Caco-2 (cell line): ENCODE measurements at regions not wholly inside any gene's neighbourhood (a gene's known extent, or its start where the extent isn't known, plus 50 kb on each side); places are given as distances from the start of the nearest gene placed in this dataset.

Experiments used
- BruUV-seq: library from RNA; stranded (reverse); fragments of 400-500 nt; replicated peaks from 2 replicates; lab custom pipeline; 2021; lab: Mats Ljungman, UMichigan
- CTCF ChIA-PET: fragments of 300-600 bp; sonication (Branson Sonifier 250); formaldehyde crosslinking; loops from one replicate; lab custom pipeline; 2022; ENCODE audit warnings: antibody characterized with exemption; lab: Charles Lee
- POLR2A ChIA-PET: fragments of 300-600 bp; sonication (Branson Sonifier 250); formaldehyde crosslinking; loops from one replicate; lab custom pipeline; 2022; ENCODE audit warnings: antibody characterized with exemption; lab: Charles Lee
- DNase-seq, 2 experiments: peaks; one replicate each; pipeline versions ENCODE4 v3.0.0 to v3.0.0-alpha.2; 2020 to 2022
- H3K27me3 ChIP-seq: replicated peaks from 2 replicates; pipeline ENCODE4 v1.6.0; 2011; ENCODE audit warnings: low read length; ENCODE audit not compliant: control insufficient read depth, insufficient read depth
- H3K36me3 ChIP-seq: 2 replicates; pipeline ENCODE4 v1.5.1; 2011; ENCODE audit warnings: low read length; ENCODE audit not compliant: control insufficient read depth, insufficient read depth
- H3K4me1 ChIP-seq: fragments of 250-450 bp; sonication (Bioruptor Pico); 2 replicates; pipeline ENCODE4 v1.5.1; 2020; ENCODE audit warnings: mild to moderate bottlenecking
- H3K4me3 ChIP-seq: 2 replicates; pipeline ENCODE4 v1.5.1; 2011; ENCODE audit warnings: low read depth, mild to moderate bottlenecking, control low read depth, low read length
- H3K9me3 ChIP-seq: fragments of 250-450 bp; sonication (Bioruptor Pico); 2 replicates; pipeline ENCODE4 v1.5.1; 2020; ENCODE audit warnings: mild to moderate bottlenecking, moderate library complexity
- H3K27ac Mint-ChIP-seq: one replicate; pipeline ENCODE4 v1.8.0; 2022; ENCODE audit warnings: mixed read lengths; ENCODE audit not compliant: unreplicated experiment
- H3K27me3 Mint-ChIP-seq: one replicate; pipeline ENCODE4 v1.8.0; 2022; ENCODE audit warnings: mixed read lengths; ENCODE audit not compliant: insufficient read depth, unreplicated experiment
- H3K36me3 Mint-ChIP-seq: one replicate; pipeline ENCODE4 v1.8.0; 2022; ENCODE audit warnings: mild to moderate bottlenecking, mixed read lengths; ENCODE audit not compliant: insufficient read depth, unreplicated experiment
- H3K4me1 Mint-ChIP-seq: one replicate; pipeline ENCODE4 v1.8.0; 2022; ENCODE audit warnings: low read depth, mixed read lengths; ENCODE audit not compliant: unreplicated experiment
- H3K4me3 Mint-ChIP-seq: one replicate; pipeline ENCODE4 v1.8.0; 2022; ENCODE audit warnings: mild to moderate bottlenecking, moderate library complexity, mixed read lengths; ENCODE audit not compliant: unreplicated experiment
- H3K9me3 Mint-ChIP-seq: one replicate; pipeline ENCODE4 v1.8.0; 2022; ENCODE audit warnings: mixed read lengths; ENCODE audit not compliant: unreplicated experiment
- CTCF ChIP-seq, 2 experiments: fragments of 200-600 bp in 1 of 2; IDR thresholded peaks; 1 replicate in 1 of 2; 2 replicates in 1 of 2; pipeline versions ENCODE4 v1.5.1 to v1.8.0; 2011 to 2022; ENCODE audit warnings: antibody characterized with exemption in 1 of 2, control low read depth in 1 of 2, inconsistent platforms in 1 of 2, low read depth in 1 of 2, low read length in 1 of 2, mild to moderate bottlenecking in 1 of 2, moderate library complexity in 1 of 2; ENCODE audit not compliant: insufficient read depth in 1 of 2, severe bottlenecking in 1 of 2, unreplicated experiment in 1 of 2
- intact Hi-C: fragments of 100-400 bp; cut with micrococcal nuclease; formaldehyde crosslinking; loops from one replicate; pipeline ENCODE4 v1.10.0; 2022; ENCODE audit not compliant: unreplicated experiment

- CTCF ChIA-PET: no interaction called here
- BruUV-seq: no TSS peak
These were observed 90.4 kb upstream of the PCDH10 start for GRCh38 chr4:133058701-133059100.

GRCh38 chr4:133059117-133059516 is 90.0 kb upstream of the PCDH10 start:
- Mint-ChIP-seq H3K27me3 (no peaks in the 10 kb centered on the region), H3K36me3 (no peaks in the 10 kb centered on the region), H3K27ac (no peak overlapping the region), H3K9me3 (no peaks in the 10 kb centered on the region), H3K4me1 (no peaks in the 10 kb centered on the region), H3K4me3 (no peak overlapping the region)
- H3K4me1 ChIP-seq: no peaks in the 10 kb centered on the region
- H3K9me3 ChIP-seq: no peaks in the 10 kb centered on the region
- H3K4me3 ChIP-seq: no peak overlapping the region
- POLR2A ChIA-PET: no interaction called here
- H3K36me3 ChIP-seq: no peaks in the 10 kb centered on the region
- intact Hi-C loops: no loop called here
- BruUV-seq: no TSS peak
- TF ChIP-seq CTCF (IDR thresholded peaks at IDR 0.05; ENCODE audit: insufficient read depth in 1 of 2, low read depth in 1 of 2, low read length in 1 of 2, severe bottlenecking in 1 of 2, unreplicated experiment in 1 of 2): no peak
- CTCF ChIA-PET: no interaction called here
- no peaks in the 10 kb centered on the region for H3K27me3 ChIP-seq
- no peak for DNase-seq

More at GRCh38 chr4:133058701-133059100, 90.4 kb upstream of the PCDH10 start:
- no peak overlapping the region for H3K27ac Mint-ChIP-seq
- no peaks in the 10 kb centered on the region for H3K4me1 ChIP-seq
- no peaks in the 10 kb centered on the region for H3K9me3 ChIP-seq
- H3K27me3 ChIP-seq: no peaks in the 10 kb centered on the region
- H3K9me3 Mint-ChIP-seq: no peaks in the 10 kb centered on the region
- POLR2A ChIA-PET: no interaction called here
- no peak for DNase-seq
- no peaks in the 10 kb centered on the region for H3K36me3 ChIP-seq
- H3K4me1 Mint-ChIP-seq: no peaks in the 10 kb centered on the region
- no peak overlapping the region for H3K4me3 ChIP-seq
- no peak for TF ChIP-seq CTCF (IDR thresholded peaks at IDR 0.05; ENCODE audit: insufficient read depth in 1 of 2, low read depth in 1 of 2, low read length in 1 of 2, severe bottlenecking in 1 of 2, unreplicated experiment in 1 of 2)
- H3K36me3 Mint-ChIP-seq: no peaks in the 10 kb centered on the region
- intact Hi-C loops: no loop called here
- H3K27me3 Mint-ChIP-seq: no peaks in the 10 kb centered on the region
- H3K4me3 Mint-ChIP-seq: no peak overlapping the region

GRCh38 chr4:133062851-133063250 is 86.2 kb upstream of the PCDH10 start:
- no peaks in the 10 kb centered on the region for H3K27me3 Mint-ChIP-seq
- POLR2A ChIA-PET: no interaction called here
- Histone ChIP-seq H3K36me3 (no peaks in the 10 kb centered on the region), H3K9me3 (0 out of 2 replicates have a peak, but pooled peaks cover 2% of the 10 kb centered on the region), H3K27me3 (no peaks in the 10 kb centered on the region), H3K4me3 (no peak overlapping the region), H3K4me1 (no peaks in the 10 kb centered on the region)
- H3K9me3 Mint-ChIP-seq: peaks cover 9% of the 10 kb centered on the region
- no peak overlapping the region for H3K27ac Mint-ChIP-seq
- CTCF ChIA-PET: no interaction called here
- no peaks in the 10 kb centered on the region for H3K4me1 Mint-ChIP-seq
- intact Hi-C loops: no loop called here
- no peak for TF ChIP-seq CTCF (IDR thresholded peaks at IDR 0.05; ENCODE audit: insufficient read depth in 1 of 2, low read depth in 1 of 2, low read length in 1 of 2, severe bottlenecking in 1 of 2, unreplicated experiment in 1 of 2)
- no peak for DNase-seq
- H3K36me3 Mint-ChIP-seq: no peaks in the 10 kb centered on the region
- no TSS peak for BruUV-seq
- H3K4me3 Mint-ChIP-seq: no peak overlapping the region
